ENCODE measurements at regions not wholly inside any gene's neighbourhood (a gene's known extent, or its start where the extent isn't known, plus 50 kb on each side); places are given as distances from the start of the nearest gene placed in this dataset.

GRCh38 chr7:119033641-119034040 lies 809.1 kb downstream of the ANKRD7 start:
- TF ChIP-seq POLR2AphosphoS5 (IDR thresholded peaks at IDR 0.05): no peak
- no peak for TF ChIP-seq CTCF (IDR thresholded peaks at IDR 0.05)
- no peak for TF ChIP-seq POLR2A (IDR thresholded peaks at IDR 0.05)
